ENCODE measurements at regions not wholly inside any gene's neighbourhood (a gene's known extent, or its start where the extent isn't known, plus 50 kb on each side); places are given as distances from the start of the nearest gene placed in this dataset.

DNA sequence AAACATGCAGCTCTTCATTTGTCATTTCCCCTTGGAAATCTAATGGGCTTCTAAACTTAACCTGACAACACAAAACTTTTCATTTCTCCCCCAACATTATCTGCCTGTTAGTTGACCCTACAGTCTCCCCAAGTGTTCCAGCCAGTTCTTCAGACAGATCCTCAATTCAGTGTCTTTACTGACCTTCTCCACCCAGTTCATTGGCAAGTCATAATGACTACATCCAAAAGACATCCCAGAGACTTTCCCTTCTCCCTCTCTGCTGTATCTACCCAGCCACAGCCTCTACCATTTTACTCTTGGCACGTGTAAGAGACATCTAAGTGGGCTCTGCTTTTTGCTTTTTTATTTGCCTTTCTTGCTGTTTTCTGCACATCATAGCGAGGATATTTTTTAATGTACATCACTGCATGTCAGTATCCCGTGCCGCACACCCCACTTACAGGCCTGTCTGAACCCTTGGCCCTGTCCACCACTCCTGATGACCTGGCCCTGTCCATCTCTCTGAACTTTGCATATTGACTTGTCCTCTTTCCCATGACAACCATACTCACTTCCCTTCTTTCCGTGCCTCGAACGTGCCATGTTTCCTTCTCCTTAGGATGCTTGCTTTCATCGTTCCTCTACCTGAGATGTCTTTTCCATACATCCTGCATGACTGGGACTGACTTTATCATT lies 391.9 kb downstream of the IRS2 start:
- no peak for DNase-seq

DNA sequence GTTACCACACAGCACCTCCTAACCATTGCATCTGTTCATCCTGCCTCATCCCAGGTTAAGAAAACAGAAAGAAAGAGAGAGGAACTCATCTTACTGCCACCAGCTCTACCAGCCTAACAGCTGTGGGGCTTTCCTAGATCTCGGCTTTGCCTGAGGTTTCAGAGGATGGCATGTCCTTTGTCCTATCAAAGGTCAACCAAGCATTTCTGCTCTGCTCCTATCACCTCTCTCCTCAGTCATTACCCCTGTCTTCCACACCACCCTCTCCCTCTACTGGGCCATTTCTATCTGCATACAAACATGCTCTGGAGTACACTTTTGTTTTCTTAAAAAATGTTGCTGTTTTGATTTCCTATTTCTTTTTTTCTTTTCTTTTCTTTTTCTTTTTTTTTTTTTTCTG lies 393.3 kb downstream of the IRS2 start:
- no peak for DNase-seq

DNA sequence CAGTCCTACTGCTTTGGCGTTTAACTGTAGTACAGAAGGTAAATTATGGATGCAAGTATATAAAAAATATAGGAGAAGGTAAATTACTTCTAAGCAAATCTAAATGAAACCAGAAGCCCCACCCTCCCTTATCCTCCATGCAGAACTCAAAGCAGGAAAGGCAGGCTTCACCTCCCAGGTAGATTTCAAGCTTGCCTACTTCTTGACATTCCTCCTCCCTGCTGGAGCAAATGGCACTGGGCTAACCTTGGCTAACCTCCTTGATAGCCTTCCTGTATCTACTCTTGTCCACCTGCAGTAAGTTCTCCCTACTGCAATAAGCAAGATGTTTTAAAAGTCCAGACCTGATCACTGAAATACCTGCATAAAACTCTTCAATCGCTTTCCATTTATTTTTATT lies 396.0 kb downstream of the IRS2 start:
- DNase-seq, result no peak

DNA sequence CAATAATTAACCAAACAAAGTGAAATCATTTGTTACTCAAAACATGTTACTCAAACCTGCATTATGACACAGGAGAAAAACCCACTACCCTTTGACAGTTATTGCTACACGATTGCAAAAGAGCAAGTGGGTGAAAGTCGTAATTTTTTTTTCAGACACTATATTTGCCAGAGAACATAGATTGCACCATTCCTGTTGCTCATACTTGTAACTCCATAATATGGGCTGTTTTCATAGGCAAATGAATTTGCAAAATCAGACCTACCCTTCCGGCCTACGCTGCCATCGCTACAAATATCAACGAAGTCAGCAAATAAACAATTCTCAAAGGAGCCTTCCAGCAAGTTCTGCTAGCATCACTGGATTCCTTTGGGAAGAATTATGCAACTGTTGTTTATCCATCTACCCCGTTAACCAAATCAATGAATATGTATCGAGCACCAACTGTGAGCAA lies 396.5 kb downstream of the IRS2 start:
- DNase-seq, result no peak

DNA sequence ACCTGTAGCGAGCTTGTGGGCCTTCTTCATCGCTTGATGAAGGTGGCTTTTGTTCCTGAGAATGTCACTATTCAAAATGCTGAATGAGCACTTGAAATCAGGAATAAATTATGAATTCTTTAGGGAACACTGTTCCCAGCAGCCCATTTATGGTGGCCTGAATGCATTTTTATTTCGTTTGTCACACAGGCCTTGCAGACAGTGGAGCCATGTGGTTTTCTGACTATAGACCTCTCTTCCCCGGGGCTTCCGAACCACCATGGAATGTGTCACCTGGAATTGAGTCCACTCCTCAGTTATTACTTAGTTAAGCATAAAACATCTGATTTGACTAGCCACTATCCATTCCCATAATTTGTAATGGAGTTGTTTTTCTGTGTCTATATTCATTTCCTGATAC lies 396.9 kb downstream of the IRS2 start:
- DNase-seq, result no peak

DNA sequence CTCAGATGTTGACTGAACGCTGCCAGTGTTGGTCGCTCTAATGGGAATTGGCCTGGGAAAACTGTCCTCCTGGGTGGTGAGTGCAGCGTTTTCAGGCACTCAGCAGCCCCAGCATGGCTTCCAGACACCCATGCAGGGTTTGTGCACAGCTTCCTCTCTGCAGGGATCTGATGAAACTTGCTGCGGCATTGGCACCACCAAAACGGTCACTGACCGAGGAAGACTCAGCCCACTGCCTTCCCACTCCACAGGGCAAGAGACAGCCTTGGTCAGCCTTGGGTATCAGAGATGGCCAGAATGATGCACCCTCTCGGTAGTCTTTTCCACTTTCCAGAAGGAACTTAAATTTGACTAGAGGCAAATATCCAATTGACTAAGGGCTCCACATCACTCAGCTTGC lies 398.9 kb downstream of the IRS2 start:
- DNase-seq, result no peak

DNA sequence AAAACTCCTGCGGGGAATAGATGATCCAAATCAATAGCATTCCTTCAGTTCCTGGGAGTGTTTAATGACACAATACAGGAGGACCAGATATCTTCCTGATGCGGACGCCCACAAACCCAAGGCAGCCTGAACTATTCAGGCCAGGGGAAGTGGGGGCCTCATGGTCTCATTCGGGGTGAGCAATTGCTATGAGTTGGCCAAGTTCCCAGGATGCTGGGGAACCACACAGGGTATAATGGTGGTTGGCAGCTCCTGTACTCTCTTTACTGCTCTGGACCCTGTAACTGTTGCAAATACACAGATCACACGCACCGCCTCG lies 401.2 kb downstream of the IRS2 start:
- no peak for DNase-seq

DNA sequence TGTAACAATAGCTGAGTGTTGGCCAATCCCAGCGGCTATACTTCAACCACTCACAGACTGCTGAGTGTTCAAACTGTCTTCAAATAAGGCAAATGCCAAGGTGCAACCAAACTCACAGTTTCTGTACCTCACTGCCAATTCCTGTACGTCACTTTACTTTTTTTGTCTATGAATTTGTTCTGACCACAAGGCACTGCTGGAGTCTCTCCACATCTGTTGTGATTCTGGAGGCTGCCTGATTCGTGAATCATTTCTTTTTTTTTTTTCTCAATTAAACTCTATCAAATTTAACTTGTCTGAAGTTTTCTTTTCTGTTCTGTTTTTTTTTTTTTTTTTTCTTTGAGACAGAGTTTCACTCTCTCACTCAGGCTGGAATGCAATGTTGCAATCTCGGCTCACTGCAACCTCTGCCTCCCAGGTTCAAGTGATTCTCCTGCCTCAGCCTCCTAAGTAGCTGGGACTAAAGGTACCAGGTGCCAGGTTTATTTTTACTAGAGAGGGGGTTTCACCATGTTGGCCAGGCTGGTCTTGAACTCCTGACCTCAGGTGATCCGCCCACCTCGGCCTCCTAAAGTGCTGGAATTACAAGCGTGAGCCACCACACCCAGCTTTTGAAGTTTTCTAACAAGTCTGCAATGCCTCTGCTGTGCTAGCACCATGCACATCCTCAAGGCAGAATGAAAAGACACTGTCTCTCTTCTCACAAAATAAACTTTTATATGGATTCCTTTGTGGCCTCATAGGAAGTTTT lies 401.7 kb downstream of the IRS2 start:
- DNase-seq, result no peak

DNA sequence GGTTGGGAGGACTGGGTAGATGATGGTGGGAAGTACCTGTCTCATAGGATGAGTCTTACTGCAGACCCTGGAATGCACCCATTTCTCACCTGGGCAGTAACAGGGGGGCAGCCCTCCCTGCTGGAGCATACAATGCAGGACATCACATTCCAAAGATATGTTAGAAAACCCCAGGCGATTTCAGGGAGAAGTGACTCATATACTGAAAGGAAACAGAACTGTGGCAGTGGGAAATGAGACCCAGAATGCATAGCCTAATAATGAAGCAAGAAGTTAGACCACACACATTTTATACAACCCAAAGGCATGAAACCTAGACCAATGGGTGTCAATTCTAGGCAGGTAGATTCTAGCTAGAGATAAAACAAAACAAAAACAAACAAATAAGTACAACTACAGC lies 402.7 kb downstream of the IRS2 start:
- no peak for DNase-seq

DNA sequence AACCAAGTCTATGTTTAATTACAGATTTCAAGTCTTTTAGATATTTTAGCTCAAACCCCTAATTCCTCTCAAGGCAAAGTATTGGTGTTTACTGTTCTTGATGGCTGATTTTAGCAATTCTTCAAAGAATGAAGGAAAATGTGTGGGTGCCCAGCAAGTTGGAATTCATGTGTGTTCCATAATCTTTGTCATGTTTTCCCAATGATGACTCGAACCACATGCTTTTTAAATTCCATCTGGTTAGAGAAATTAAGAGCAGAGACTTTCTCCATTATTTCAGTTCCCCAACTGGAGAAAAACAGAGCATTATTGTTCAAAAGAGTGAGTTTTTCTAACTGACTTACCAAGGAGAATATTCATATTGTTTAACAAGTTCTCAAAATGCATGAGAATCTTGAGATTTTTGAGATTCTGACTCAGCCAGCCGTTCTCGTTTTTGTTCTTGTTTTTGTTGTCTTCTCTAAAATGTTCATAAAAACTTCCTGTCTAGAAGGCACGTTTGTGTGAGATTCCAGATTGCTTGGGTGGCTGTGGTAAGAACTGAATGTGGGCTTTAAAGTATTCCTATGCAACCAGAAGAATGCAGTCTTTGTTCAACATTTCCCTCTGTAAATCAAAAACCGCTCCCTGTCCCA lies 404.7 kb downstream of the IRS2 start:
- no peak for DNase-seq

DNA sequence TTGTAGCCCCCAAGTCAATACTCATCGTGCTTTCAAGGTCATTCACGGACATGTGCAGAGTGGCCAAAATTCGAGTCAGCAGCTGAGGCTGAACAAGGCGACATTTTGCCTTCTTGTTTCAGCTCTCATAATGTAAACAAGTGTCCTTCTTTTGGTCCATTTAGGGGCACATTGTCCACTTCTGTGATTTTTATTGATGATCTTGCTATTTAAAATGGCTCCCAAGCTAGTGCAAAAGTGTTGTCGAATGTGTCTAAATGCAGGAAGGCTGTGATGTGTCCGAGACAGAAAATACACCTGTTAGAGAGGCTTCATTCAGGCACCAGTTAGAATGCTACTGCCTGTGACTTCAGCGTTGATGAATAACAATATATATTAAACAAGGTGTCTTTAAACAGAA lies 405.9 kb downstream of the IRS2 start:
- no peak for DNase-seq

DNA sequence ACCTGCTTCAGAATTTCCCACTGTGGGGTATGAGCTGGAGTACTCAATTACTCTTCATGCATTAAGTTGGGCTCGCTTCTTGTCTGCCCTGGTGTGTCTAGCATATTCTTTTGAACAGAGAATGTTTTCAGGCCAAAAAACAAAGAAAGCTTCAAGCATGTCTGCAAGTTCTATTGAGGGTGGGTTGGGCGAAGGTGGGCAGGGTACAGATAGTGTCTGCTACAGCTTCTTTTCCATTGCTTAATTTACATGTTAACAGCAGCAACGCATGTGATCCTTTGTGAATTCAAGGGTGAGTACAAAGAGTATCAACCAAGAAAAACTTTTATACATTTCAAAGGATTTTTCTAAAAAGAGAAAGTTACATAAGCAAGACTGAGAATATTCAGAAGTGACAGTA lies 406.5 kb downstream of the IRS2 start:
- DNase-seq, result no peak

DNA sequence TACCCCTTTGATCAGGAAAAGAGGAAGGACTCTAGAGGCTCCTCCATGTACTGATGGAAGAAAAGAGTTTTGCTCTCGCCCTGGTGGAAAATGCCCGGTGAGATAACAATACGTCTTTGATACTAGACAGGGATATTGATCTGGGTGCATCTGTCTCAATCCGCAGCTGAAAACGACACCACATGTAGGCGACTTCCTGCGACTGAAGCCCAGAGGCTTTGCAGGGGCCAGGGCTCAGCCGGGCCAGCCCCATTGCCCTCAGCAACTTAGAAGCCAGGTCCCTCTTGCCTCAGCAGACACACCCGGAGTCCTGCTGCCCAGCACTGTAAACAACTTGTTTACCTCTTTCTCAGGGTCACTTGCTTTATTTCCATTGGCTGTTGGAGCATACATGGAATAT lies 409.4 kb downstream of the IRS2 start:
- no peak for DNase-seq

DNA sequence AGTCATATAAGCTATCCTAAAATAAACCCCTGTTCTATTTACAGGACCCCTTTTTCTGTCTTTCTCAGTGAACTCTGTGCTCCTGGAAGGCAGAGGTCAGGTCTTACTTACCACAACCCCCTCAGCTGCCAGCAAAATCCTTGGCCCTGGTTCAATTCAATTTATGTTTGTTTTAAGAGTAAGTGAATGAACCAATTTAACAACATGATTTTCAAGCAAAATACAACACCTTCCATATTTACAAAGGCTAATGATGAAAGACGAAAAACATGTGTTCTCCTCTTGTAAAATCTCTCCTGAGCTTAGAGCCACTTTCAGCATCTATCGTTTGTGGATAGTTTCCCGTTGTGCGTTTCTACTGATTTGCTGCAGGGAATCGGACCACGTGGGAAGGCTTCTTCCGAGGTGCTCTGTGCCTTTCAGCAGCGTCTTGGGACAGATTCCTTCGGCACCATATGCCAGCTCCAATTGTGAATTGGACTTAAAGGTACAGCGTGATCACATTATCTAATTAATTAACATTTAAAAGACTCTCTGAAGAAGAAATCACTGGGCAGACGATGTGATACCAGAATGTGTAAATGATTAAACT lies 411.7 kb downstream of the IRS2 start:
- no peak for DNase-seq

DNA sequence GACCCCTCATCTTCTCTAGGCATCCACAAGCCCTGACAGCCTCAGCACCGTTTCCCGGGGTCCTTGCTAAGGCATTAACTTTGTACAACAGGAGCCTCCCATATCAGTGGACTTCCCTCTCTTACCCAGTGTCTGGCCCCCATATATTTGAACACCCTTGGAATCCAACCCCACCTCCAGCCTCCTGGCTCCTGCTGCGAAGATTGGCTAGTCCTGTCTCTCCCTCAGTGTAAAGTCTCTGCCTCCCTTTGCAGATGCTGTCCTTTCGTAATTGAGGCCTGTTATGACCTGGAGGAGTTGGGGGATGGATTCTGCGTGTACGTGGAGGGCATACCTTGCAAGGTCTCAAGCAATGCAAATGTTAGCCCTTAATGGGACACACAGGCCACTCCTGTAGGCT lies 413.7 kb downstream of the IRS2 start:
- DNase-seq, result no peak

DNA sequence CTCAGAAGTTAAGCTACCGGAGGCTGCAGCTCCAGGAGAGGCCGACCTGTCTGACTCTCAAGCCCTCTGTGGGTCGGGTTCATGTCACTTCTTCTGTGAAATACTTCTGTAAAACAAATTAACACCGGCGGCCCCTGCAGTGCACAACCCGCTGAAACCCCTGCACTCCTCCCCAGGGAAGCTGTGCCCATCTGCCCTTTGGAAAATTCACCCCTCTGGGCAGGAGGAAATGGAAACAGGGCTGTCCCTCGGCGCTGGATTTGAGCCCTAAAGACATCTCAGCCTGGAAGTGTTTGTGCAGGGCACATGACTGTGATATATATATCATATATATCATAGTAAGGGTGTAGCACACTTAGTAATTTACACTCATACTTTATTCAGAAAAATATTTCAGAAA lies 415.3 kb downstream of the IRS2 start:
- DNase-seq, result no peak

DNA sequence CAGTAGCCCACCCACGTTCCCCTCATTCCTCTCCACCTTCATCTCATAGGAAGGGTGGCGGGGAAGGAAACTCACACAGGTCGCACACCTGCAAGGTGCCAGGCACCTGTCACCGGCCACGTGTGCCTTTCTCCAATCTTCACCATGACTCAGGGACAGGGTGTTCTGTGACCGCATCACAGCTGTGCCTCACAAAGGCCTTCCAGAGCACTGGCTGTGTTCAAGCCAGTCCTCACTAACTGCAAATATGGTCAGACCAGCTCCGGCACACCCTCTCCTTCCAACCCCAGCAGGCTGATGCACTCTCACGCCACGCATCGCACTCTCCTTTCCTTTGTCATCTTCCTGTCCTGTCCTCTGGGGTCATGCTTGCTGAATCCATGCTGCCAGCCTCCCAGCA lies 415.9 kb downstream of the IRS2 start:
- no peak for DNase-seq

DNA sequence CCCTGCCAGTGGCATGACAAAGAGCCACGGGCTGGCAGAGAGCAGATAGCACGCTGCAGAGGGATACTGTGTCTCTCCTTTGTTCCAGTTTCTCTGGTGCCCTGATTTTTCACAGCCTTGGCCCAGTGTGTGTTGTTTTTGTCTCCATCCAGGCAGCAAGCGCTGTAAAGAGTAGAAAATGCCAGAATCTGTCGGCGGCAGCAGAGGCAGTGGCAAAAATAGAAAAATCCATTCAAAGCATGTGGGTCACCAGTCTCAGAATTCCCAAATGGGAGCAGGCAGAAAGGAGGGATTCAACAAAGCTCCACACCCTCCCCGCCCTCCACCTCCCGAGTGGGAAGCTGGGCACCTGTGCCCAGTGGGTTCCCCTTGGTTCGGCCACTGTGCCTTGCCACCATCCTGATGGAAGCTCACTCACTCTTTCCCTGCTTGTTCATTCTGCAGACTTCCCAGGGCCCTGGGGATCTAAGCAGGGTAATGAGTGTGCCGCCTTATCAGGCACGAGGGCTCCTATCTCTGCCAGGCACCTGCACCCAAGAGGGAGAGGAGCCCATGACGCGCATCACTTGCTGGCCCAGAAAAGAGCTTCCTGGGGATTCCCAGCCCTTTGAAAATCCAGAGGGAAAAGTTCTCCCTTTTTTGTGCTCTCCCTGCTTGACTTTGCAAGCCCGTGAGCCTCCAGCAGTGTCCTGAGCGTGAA lies 416.9 kb downstream of the IRS2 start:
- no peak for DNase-seq

DNA sequence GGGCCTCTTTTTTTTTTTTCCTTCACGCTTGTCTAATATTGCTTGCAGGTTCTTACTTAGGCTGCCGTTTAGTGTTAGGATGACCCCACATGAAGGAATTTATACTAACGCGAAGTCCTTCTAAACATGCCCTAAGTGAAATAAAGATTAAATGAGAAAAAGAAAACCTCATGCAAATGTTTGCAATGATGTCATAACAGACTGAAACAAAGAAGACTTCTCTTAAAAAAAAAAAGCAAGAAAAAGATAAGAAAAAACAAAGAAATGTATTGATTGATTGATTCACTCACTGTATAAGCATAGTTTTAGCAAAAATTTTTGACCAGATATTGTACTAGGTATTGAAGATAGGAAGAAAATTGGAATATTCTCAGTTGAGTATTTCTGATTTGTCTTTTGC lies 418.2 kb downstream of the IRS2 start:
- DNase-seq, result no peak

DNA sequence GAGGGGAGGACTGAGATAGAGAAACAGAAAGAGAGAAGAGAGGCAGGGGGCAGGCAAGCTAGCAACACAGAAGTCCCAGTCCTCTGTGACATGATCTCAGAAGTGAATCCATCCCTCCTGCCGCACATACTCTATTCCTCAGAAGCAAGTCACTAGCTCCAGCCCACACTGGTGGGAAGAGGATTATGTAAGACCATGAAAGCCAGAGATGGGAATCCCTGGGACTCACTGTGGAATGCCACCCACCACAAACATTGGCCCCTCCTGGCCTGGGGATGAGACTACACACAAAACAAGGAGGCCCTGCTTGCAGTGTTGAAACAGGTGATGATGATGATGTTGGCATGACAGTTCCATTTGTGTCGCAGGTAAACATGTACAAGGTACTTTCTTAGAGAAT lies 419.9 kb downstream of the IRS2 start:
- no peak for DNase-seq

DNA sequence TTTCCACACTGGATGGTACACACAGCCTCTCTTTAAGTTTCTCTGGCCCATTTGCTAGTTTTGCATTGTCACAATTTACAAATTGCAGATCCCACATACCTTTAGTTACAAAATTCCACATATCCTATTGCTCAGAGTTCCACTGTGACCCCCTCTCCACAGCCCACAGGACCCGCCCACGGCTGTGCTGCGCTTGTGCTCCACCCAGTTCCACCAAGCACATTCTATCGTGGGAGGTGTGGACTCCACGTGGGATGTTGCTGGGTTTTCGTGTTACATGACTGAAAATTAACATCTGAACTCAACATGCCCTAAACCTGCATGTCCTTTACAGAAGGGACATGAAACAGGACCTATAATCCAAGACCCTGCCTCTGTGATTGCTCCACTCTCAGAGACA lies 423.0 kb downstream of the IRS2 start:
- no peak for DNase-seq

DNA sequence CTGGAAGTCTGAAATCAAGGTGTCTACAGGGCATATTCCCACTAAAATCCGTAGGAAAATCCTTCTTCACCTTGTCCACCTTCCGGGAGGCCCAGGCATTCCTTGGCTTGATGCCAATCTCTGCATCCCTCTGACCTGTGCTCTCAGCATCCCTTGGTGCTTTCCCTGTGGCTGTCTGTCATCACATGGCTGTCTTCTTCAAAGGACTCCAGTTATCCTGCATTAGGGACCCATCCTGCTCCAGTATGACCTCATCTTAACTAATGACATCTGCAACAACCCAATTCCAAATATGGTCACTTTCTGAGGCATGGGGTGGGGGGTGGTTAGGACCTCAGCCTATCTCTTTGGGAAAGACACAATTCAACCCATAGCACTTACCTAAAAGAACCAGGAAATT lies 423.8 kb downstream of the IRS2 start:
- no peak for DNase-seq

DNA sequence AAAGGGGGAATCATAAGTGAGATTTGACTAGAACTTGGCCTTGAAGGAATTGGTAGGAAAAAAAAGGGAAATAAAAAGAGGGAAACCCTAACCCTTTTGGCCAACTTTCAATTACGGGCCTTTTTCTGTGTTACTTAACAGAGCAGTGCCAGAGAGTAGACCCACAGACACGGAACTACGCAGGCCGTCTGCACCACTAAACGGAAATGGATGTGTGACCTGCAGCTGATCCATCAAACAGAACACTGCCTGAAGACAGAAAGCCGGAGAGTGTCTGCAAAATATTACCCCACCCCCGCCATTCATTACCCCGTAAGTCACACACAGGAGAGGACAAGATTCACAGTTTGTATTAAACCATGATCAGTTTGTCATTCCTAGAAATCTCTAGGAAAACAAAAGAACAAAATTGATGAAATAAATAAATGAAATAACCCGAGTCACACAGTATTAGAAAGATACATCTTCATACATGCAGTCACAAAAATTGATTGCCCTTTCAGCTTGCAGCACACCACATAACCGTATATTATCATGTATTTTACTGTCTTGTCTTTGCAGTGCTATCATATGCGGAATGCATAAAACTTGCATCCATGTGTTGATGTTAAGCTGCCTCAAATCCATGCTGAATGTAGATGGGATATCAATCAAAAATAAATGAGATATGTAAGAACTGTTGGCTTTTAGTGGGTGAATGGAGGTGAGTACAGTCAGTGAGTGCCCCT lies 424.7 kb downstream of the IRS2 start:
- no peak for DNase-seq

Measured in SW 1271 (cell line).